ENCODE measurements at regions not wholly inside any gene's neighbourhood (a gene's known extent, or its start where the extent isn't known, plus 50 kb on each side); places are given as distances from the start of the nearest gene placed in this dataset.

DNA sequence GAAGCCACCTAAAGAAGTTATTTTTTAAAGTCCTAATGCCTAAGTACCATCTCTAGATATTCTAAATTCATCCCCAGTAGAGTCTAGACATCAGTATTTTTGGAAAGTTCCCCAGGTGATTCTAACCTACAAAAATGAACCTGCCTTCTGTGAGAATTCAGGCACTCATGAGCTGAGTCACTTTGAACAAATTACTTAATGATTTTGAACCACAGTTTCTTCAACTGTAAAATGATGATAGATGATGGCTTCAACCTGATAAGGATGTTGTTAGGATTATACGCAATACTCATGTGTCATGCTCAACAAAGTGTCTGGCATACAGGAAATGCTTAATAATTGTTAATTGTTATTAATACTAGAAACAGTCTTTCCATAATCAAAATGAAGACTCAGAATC, 82.8 kb upstream of the OR5AK2 start:
- TF ChIP-seq, protein P1, sequence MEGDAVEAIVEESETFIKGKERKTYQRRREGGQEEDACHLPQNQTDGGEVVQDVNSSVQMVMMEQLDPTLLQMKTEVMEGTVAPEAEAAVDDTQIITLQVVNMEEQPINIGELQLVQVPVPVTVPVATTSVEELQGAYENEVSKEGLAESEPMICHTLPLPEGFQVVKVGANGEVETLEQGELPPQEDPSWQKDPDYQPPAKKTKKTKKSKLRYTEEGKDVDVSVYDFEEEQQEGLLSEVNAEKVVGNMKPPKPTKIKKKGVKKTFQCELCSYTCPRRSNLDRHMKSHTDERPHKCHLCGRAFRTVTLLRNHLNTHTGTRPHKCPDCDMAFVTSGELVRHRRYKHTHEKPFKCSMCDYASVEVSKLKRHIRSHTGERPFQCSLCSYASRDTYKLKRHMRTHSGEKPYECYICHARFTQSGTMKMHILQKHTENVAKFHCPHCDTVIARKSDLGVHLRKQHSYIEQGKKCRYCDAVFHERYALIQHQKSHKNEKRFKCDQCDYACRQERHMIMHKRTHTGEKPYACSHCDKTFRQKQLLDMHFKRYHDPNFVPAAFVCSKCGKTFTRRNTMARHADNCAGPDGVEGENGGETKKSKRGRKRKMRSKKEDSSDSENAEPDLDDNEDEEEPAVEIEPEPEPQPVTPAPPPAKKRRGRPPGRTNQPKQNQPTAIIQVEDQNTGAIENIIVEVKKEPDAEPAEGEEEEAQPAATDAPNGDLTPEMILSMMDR (IDR thresholded peaks at IDR 0.05; ENCODE audit: control insufficient read depth, insufficient read depth, low read depth, low read length, missing control alignments): no peak
- H3K4me3 ChIP-seq (ENCODE audit: control insufficient read depth, low read depth, low read length): no peak overlapping the region
- no peak for DNase-seq (ENCODE audit: low read depth)

DNA sequence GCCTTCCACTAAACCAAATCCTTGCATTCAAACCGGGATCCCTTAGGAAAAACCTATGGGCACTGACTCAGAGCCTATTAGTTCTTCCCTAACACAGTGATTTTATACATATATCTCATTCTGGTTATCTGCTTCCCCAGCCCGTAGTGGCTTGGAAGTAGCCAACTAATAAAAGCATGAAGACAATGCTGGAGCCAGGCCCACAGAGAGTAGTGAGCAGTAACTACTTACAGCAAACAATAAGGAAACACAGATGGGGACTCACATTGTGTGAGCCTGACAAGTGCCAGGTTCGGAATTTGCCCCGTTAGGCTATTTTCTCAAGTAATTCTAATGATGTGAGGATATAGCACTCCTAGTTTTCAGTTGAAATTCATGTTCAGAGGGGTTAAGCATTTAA, 83.3 kb upstream of the OR5AK2 start:
- no peak overlapping the region for H3K4me3 ChIP-seq (ENCODE audit: control insufficient read depth, low read depth, low read length)
- DNase-seq (ENCODE audit: low read depth): no peak
- TF ChIP-seq, protein P1 (IDR thresholded peaks at IDR 0.05; ENCODE audit: control insufficient read depth, insufficient read depth, low read depth, low read length, missing control alignments): no peak

DNA sequence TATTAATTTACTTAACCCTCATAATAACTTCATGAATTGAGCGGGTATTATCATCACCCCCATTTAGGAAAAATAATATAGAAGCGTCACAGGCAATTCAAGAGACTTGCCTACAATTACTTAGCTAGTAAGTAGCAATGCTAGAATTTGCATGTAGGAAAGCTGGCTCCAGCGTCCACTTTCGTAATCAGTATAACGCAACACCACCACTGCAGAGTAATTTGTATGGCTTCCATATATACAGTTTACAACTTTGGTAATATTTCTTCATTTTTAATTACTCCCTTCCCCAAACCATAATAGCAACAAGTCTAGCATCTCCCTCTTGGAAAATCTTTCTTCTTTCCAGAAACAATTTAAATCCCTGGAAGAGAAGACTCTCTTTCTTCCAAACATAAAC, 89.9 kb upstream of the OR5AK2 start:
- TF ChIP-seq, protein P1 (IDR thresholded peaks at IDR 0.05; ENCODE audit: control insufficient read depth, insufficient read depth, low read depth, low read length, missing control alignments): no peak
- DNase-seq (ENCODE audit: low read depth): no peak
- no peak overlapping the region for H3K4me3 ChIP-seq (ENCODE audit: control insufficient read depth, low read depth, low read length)

DNA sequence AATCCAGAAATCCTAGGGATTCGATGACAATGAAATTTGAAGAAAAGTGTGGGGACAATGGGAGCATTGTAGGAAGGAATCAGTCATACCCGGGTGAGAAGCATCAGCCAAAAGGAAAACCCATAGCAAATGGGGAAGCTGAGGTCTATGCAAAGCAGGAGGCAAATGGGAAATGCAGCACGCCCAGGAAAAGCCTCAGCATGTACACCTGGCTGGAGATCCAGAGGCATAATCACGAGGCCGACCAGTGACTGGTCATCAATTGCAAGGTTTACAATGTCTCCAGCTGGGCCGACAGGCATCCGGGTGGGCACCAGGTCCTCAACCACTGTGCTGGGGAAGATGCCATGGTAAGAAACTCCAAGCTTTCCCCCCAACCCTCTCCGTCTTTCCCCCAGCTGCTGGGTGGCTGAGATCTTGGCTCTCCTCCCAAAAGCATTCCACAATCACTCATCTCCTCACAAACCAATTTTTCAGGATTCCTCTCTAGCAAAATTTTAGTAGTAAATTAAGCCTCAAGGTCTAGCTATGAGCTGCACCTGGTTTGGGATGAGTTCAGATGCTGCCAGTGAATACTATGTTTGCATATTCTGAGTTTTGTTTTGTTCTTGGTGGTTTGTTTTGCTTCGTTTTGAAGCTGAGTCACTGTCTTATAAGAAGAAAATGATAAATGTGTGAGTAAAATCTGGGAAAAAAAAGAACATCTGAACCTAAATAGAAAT, 98.0 kb upstream of the OR5AK2 start:
- TF ChIP-seq, protein P1 (IDR thresholded peaks at IDR 0.05; ENCODE audit: control insufficient read depth, insufficient read depth, low read depth, low read length, missing control alignments): no peak
- no peak overlapping the region for H3K4me3 ChIP-seq (ENCODE audit: control insufficient read depth, low read depth, low read length)
- DNase-seq (ENCODE audit: low read depth): no peak

DNA sequence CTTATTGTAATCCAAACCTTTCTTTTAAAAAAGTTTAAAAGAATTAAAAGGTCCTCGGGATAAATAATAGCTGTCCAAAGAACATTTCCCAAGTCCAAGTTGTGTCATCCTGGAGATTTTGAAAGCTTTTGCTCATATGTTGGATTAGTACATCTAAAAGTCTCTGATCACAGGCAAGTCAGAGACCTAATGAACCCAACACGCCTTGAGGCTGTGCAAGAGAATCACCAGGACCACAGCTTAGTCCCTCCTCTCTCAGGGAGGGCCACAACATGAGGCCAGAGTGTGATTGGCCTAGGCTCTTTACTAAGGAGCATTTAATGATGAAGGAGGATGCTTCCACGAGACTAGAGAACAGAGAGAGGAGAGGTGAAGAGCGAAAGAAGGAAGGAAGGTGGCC, 98.7 kb upstream of the OR5AK2 start:
- no peak for DNase-seq (ENCODE audit: low read depth)
- TF ChIP-seq, protein P1 (IDR thresholded peaks at IDR 0.05; ENCODE audit: control insufficient read depth, insufficient read depth, low read depth, low read length, missing control alignments): no peak
- H3K4me3 ChIP-seq (ENCODE audit: control insufficient read depth, low read depth, low read length): no peak overlapping the region

DNA sequence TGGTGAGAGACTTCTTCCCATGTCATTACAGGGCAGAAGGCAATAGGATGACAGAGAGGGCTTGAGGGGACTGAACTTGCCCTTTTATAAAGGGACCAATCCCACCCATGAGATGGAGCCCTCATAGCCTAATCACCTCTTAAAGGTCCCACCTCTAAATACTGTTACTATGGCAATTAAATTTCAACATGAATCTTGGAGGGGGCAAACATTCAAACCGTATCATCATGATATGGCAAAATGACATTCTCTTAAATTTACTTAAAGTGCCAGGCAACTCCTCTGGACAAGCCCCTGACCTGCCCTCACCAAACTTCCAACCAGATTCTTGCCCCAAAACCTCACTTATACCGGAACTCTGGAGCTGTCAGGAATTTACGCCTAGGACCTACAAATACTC, 100.8 kb upstream of the OR5AK2 start:
- TF ChIP-seq, protein P1 (IDR thresholded peaks at IDR 0.05; ENCODE audit: control insufficient read depth, insufficient read depth, low read depth, low read length, missing control alignments): no peak
- no peak overlapping the region for H3K4me3 ChIP-seq (ENCODE audit: control insufficient read depth, low read depth, low read length)
- no peak for DNase-seq (ENCODE audit: low read depth)
